A673 (cell line): ENCODE measurements at regions not wholly inside any gene's neighbourhood (a gene's known extent, or its start where the extent isn't known, plus 50 kb on each side); places are given as distances from the start of the nearest gene placed in this dataset.
A peak's percentile ranks its signal among the peaks of the same experiment; 100 is the strongest.

ENCODE experiments used
- BruUV-seq: library from RNA; stranded (reverse); fragments of 400-500 nt; replicated peaks from 2 replicates; lab custom pipeline; 2021; lab: Mats Ljungman, UMichigan
- CTCF ChIA-PET: fragments of 300-600 bp; sonication (Branson Sonifier 250); formaldehyde crosslinking; loops from one replicate; lab custom pipeline; 2022; ENCODE audit warnings: antibody characterized with exemption; lab: Charles Lee
- POLR2A ChIA-PET: fragments of 300-600 bp; sonication (Branson Sonifier 250); formaldehyde crosslinking; loops from one replicate; lab custom pipeline; 2022; ENCODE audit warnings: antibody characterized with exemption; ENCODE audit not compliant: low non-redundant PET; lab: Charles Lee
- DNase-seq: peaks from one replicate; pipeline ENCODE4 v3.0.0-alpha.2; 2015; ENCODE audit warnings: low spot score
- H3K27ac ChIP-seq: fragments of 200-600 bp; sonication (generic); 2 replicates; pipeline ENCODE4 v1.5.1; 2016; ENCODE audit warnings: mixed run types, low read depth, mild to moderate bottlenecking, mixed read lengths, antibody characterized with exemption, low read length; ENCODE audit not compliant: poor library complexity, severe bottlenecking
- H3K27me3 ChIP-seq: fragments of 200-600 bp; sonication (generic); replicated peaks from 2 replicates; pipeline ENCODE4 v1.6.1; 2017; ENCODE audit warnings: mixed run types, low read depth, mild to moderate bottlenecking, mixed read lengths, antibody characterized with exemption, low read length; ENCODE audit not compliant: insufficient read depth, poor library complexity
- H3K36me3 ChIP-seq: fragments of 200-600 bp; sonication (generic); 2 replicates; pipeline ENCODE4 v1.6.1; 2016; ENCODE audit warnings: mixed run types, mild to moderate bottlenecking, mixed read lengths, antibody characterized with exemption, low read length; ENCODE audit not compliant: insufficient read depth, poor library complexity, severe bottlenecking
- H3K4me1 ChIP-seq: fragments of 200-600 bp; sonication (generic); 2 replicates; pipeline ENCODE4 v1.6.1; 2017; ENCODE audit warnings: mixed run types, mild to moderate bottlenecking, mixed read lengths, antibody characterized with exemption, low read length; ENCODE audit not compliant: insufficient read depth, poor library complexity, severe bottlenecking
- H3K4me3 ChIP-seq: fragments of 200-600 bp; sonication (generic); 2 replicates; pipeline ENCODE4 v1.5.1; 2016; ENCODE audit warnings: low read depth, mixed run types, mild to moderate bottlenecking, mixed read lengths, low read length; ENCODE audit not compliant: poor library complexity, severe bottlenecking
- H3K9me3 ChIP-seq: fragments of 200-600 bp; sonication (generic); 2 replicates; pipeline ENCODE4 v1.6.1; 2016; ENCODE audit warnings: mixed run types, low read depth, mild to moderate bottlenecking, mixed read lengths, antibody characterized with exemption, low read length; ENCODE audit not compliant: poor library complexity, severe bottlenecking
- CTCF ChIP-seq: fragments of 300-800, 200-600 bp; sonication (generic); conservative IDR thresholded peaks from 2 replicates; pipeline ENCODE4 v1.5.1; 2017; ENCODE audit warnings: low read depth, mild to moderate bottlenecking, antibody characterized with exemption, low read length, moderate library complexity, mixed read lengths
- EZH2 ChIP-seq: fragments of 200-600 bp; sonication (generic); IDR thresholded peaks from 2 replicates; pipeline ENCODE4 v1.6.1; 2017; ENCODE audit warnings: borderline replicate concordance, low read depth, mild to moderate bottlenecking, mixed read lengths, antibody characterized with exemption, low read length; ENCODE audit not compliant: poor library complexity, severe bottlenecking
- intact Hi-C: fragments of 100-400 bp; cut with micrococcal nuclease; formaldehyde crosslinking; loops from one replicate; pipeline ENCODE4 v1.10.0; 2022; ENCODE audit not compliant: unreplicated experiment

- intact Hi-C loops: loop anchor here (10.0 kb wide), 1 partner anchor 202 kb away; no protein-coding TSS in a partner anchor
- Histone ChIP-seq H3K4me3 (no peak overlapping the region), H3K27ac (no peak overlapping the region), H3K36me3 (no peaks in the 10 kb centered on the region), H3K27me3 (no peaks in the 10 kb centered on the region), H3K4me1 (peaks cover 16% of the 10 kb centered on the region), H3K9me3 (no peaks in the 10 kb centered on the region)
- ChIA-PET CTCF (no interaction called here), POLR2A (interaction anchor here (0.6 kb wide), 1 partner anchor 34 kb away, joined by 3 read pairs; no protein-coding TSS in a partner anchor)
- no TSS peak for BruUV-seq
- no peak for DNase-seq
- TF ChIP-seq EZH2: no peak
- no peak for TF ChIP-seq CTCF
Observed at GRCh38 chr6:19643287-19643686, 193.9 kb upstream of the ID4 start.

GRCh38 chr6:19643713-19644112, 193.5 kb upstream of the ID4 start:
- CTCF ChIA-PET: no interaction called here
- Histone ChIP-seq H3K36me3 (no peaks in the 10 kb centered on the region), H3K4me3 (no peak overlapping the region), H3K9me3 (no peaks in the 10 kb centered on the region), H3K27me3 (no peaks in the 10 kb centered on the region), H3K27ac (no peak overlapping the region), H3K4me1 (peaks cover 16% of the 10 kb centered on the region)
- no TSS peak for BruUV-seq
- no peak for TF ChIP-seq CTCF
- TF ChIP-seq EZH2: no peak
- intact Hi-C loops: loop anchor here (10.0 kb wide), 1 partner anchor 201 kb away; no protein-coding TSS in a partner anchor
- POLR2A ChIA-PET: no interaction called here
- no peak for DNase-seq

DNA sequence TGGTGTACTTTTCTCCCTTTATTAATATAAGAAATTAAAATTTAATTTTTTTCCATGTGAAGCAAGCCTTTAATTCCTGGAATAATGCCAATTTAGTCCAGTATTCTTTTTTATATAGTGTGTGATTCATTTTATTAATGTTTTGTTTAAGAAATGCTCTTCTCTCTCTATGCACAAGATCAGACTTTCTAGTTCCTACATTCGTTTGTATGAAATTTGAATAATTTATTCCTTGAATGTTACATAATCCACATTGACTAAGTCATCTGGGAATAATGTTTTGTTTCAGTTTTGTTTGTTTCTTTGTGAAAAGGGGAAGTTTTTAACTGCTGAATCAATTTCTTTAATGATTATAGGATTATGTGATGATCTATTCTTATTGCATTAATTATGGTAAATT, 181.4 kb upstream of the ID4 start:
- no peak for TF ChIP-seq CTCF
- TF ChIP-seq EZH2: no peak
- ChIA-PET CTCF (no interaction called here), POLR2A (interaction anchor here (0.5 kb wide), 1 partner anchor 142 kb away, joined by 11 read pairs; no protein-coding TSS in a partner anchor)
- Histone ChIP-seq H3K4me1 (no peaks in the 10 kb centered on the region), H3K27me3 (no peaks in the 10 kb centered on the region), H3K36me3 (no peaks in the 10 kb centered on the region), H3K9me3 (peaks cover 4% of the 10 kb centered on the region), H3K27ac (no peak overlapping the region), H3K4me3 (peak overlapping the region; percentile 38)
- no TSS peak for BruUV-seq
- DNase-seq: peak; percentile 39
- intact Hi-C loops: no loop called here
